Suprapubic skin (tissue), 3 donors: ENCODE measurements at regions not wholly inside any gene's neighbourhood (a gene's known extent, or its start where the extent isn't known, plus 50 kb on each side); places are given as distances from the start of the nearest gene placed in this dataset.

Experiments used
- CTCF ChIP-seq, 2 donors: fragments of 200-600 bp in 1 of 2; fragments of 450-650 bp in 1 of 2; sonication (generic) in 1 of 2; IDR thresholded peaks; one replicate each; pipeline ENCODE4 v1.5.1; 2016 to 2019; ENCODE audit warnings: antibody characterized with exemption in 2 of 2, mild to moderate bottlenecking in 1 of 2, moderate library complexity in 1 of 2
- POLR2AphosphoS5 ChIP-seq, 3 donors: sonication (generic); formaldehyde crosslinking; IDR thresholded peaks; one replicate each; pipeline ENCODE4 v1.6.1; 2017; ENCODE audit warnings: antibody characterized with exemption in 3 of 3

DNA sequence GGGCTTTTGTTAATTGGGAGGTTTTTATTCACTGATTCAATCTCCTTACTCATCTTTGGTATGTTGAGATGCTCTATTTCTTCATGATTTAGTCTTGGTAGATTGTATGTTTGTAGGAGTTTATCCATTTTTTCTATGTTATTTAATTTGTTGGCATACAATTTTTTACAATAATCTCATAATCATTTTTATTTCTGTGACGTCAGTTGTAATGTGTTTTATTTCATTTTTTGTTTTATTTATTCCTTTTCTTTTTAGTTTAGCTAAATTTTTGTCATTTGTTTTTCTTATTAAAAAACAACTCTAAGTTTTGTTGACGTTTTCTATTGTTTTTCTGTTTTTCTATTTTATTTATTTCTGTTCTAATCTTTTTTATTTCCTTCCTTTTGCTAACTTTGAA lies 389.8 kb downstream of the HS3ST3B1 start:
- TF ChIP-seq CTCF (IDR thresholded peaks at IDR 0.05) (no peak), POLR2AphosphoS5 (IDR thresholded peaks at IDR 0.05) (no peak)
